Liver (tissue), 8 donors: ENCODE measurements at regions not wholly inside any gene's neighbourhood (a gene's known extent, or its start where the extent isn't known, plus 50 kb on each side); places are given as distances from the start of the nearest gene placed in this dataset.

Source experiments
- DNase-seq: peaks from one replicate; pipeline ENCODE4 v3.0.0-alpha.2; 2017; ENCODE audit warnings: low spot score
- H3K27ac ChIP-seq, 2 donors: one replicate each; pipeline ENCODE4 v1.7.0; 2013; ENCODE audit warnings: inconsistent platforms in 2 of 2, low read length in 2 of 2, control low read depth in 1 of 2, low read depth in 1 of 2, mild to moderate bottlenecking in 1 of 2
- H3K27me3 ChIP-seq, 4 donors: one replicate each; pipeline versions ENCODE4 v1.6.1 to v1.7.0; 2013; ENCODE audit warnings: low read length in 3 of 4, inconsistent platforms in 1 of 4, mild to moderate bottlenecking in 1 of 4, moderate library complexity in 1 of 4; ENCODE audit not compliant: control insufficient read depth in 4 of 4, insufficient read depth in 4 of 4
- H3K36me3 ChIP-seq, 4 donors: one replicate each; pipeline versions ENCODE4 v1.6.1 to v1.7.0; 2013; ENCODE audit warnings: low read length in 3 of 4, mild to moderate bottlenecking in 3 of 4, low read depth in 1 of 4, moderate library complexity in 1 of 4; ENCODE audit not compliant: control insufficient read depth in 4 of 4, insufficient read depth in 3 of 4
- H3K4me1 ChIP-seq, 4 donors: one replicate each; pipeline versions ENCODE4 v1.6.1 to v1.7.0; 2013; ENCODE audit warnings: low read length in 3 of 4, mild to moderate bottlenecking in 3 of 4, moderate library complexity in 1 of 4; ENCODE audit not compliant: control insufficient read depth in 4 of 4, insufficient read depth in 4 of 4
- H3K4me3 ChIP-seq, 3 donors: one replicate each; pipeline versions ENCODE4 v1.6.1 to v1.7.0; 2013; ENCODE audit warnings: low read length in 3 of 3, control low read depth in 1 of 3, low read depth in 1 of 3, mild to moderate bottlenecking in 1 of 3
- H3K9ac ChIP-seq, 2 donors: one replicate each; pipeline ENCODE4 v1.7.0; 2013; ENCODE audit warnings: low read length in 2 of 2, mild to moderate bottlenecking in 2 of 2, moderate library complexity in 2 of 2, control low read depth in 1 of 2, low read depth in 1 of 2
- H3K9me3 ChIP-seq, 4 donors: one replicate each; pipeline versions ENCODE4 v1.6.1 to v1.7.0; 2013; ENCODE audit warnings: low read length in 3 of 4; ENCODE audit not compliant: control insufficient read depth in 4 of 4
- CTCF ChIP-seq: fragments of 150-350 bp; IDR thresholded peaks from 2 replicates; pipeline ENCODE4 v1.5.1; 2017; ENCODE audit warnings: improper control_type of control experiment, low read depth, low read length; ENCODE audit not compliant: missing input control
- EGR1 ChIP-seq, 2 donors: IDR thresholded peaks; 2 replicates each; pipeline ENCODE4 v1.6.1; 2016 to 2018; ENCODE audit warnings: antibody characterized with exemption in 2 of 2, low read depth in 2 of 2
- FOXA2 ChIP-seq: IDR thresholded peaks from 2 replicates; pipeline ENCODE4 v1.6.1; 2016; ENCODE audit warnings: antibody characterized with exemption
- GABPA ChIP-seq, 2 donors: IDR thresholded peaks in 1 of 2; conservative IDR thresholded peaks in 1 of 2; 2 replicates each; pipeline ENCODE4 v1.6.1; 2016; ENCODE audit warnings: antibody characterized with exemption in 2 of 2, mild to moderate bottlenecking in 1 of 2, moderate library complexity in 1 of 2
- HNF4A ChIP-seq, 2 donors: conservative IDR thresholded peaks; 2 replicates each; pipeline ENCODE4 v1.6.1; 2016; ENCODE audit warnings: antibody characterized with exemption in 2 of 2, mild to moderate bottlenecking in 2 of 2
- HNF4G ChIP-seq: IDR thresholded peaks from 2 replicates; pipeline ENCODE4 v1.6.1; 2016; ENCODE audit warnings: antibody characterized with exemption
- JUND ChIP-seq, 2 donors: IDR thresholded peaks; 2 replicates each; pipeline ENCODE4 v1.6.1; 2016; ENCODE audit warnings: antibody characterized with exemption in 2 of 2
- NR2F2 ChIP-seq: IDR thresholded peaks from 2 replicates; pipeline ENCODE4 v1.6.1; 2016; ENCODE audit warnings: antibody characterized with exemption
- RAD21 ChIP-seq, 2 donors: IDR thresholded peaks; 2 replicates each; pipeline ENCODE4 v1.6.1; 2016; ENCODE audit warnings: antibody characterized with exemption in 2 of 2, mild to moderate bottlenecking in 2 of 2
- SP1 ChIP-seq: IDR thresholded peaks from 2 replicates; pipeline ENCODE4 v1.6.1; 2018; ENCODE audit warnings: antibody characterized with exemption, mild to moderate bottlenecking
- TAF1 ChIP-seq: conservative IDR thresholded peaks from 2 replicates; pipeline ENCODE4 v1.6.1; 2016; ENCODE audit warnings: antibody characterized with exemption, mild to moderate bottlenecking
- YY1 ChIP-seq: IDR thresholded peaks from 2 replicates; pipeline ENCODE4 v1.6.1; 2016; ENCODE audit warnings: antibody characterized with exemption, mild to moderate bottlenecking
- ZBTB33 ChIP-seq: IDR thresholded peaks from 2 replicates; pipeline ENCODE4 v1.6.1; 2016; ENCODE audit warnings: antibody characterized with exemption
- whole genome bisulfite sequencing: extraction: QIAGEN DNeasy Blood & Tissue Kit; methylation state at CpG from one replicate; pipeline ENCODE4 v1.1.7; 2013; 5-methylcytosine and 5-hydroxymethylcytosine counted together
- TF ChIP-seq, protein P1 (sequence below): IDR thresholded peaks from 2 replicates; pipeline ENCODE4 v1.6.1; 2016; ENCODE audit warnings: antibody characterized with exemption
- TF ChIP-seq, protein P2 (sequence below): IDR thresholded peaks from 2 replicates; pipeline ENCODE4 v1.6.1; 2016; ENCODE audit warnings: antibody characterized with exemption, mild to moderate bottlenecking
- TF ChIP-seq, protein P3 (sequence below): IDR thresholded peaks from 2 replicates; pipeline ENCODE4 v1.6.1; 2016; ENCODE audit warnings: antibody characterized with exemption
- donor health status: healthy.
- donor health status: healthy.
- donor health status: healthy.
- donor health status: healthy.
- donor health status: healthy.

GRCh38 chr21:21730512-21730911 lies 732.3 kb downstream of the NCAM2 start:
- Histone ChIP-seq H3K9me3 (peaks cover 0 to 7% (median 0%) of the 10 kb centered on the region in 4 donors), H3K36me3 (no peaks in the 10 kb centered on the region), H3K4me1 (no peaks in the 10 kb centered on the region), H3K27me3 (no peaks in the 10 kb centered on the region), H3K4me3 (no peak overlapping the region), H3K27ac (no peak overlapping the region), H3K9ac (no peak overlapping the region)
- no peak for DNase-seq
- 65% methylated on average over 5 of the region's 5 CpGs for WGBS
- no peak for TF ChIP-seq SP1
- TF ChIP-seq ZBTB33, result no peak
- no peak for TF ChIP-seq HNF4A (conservative IDR thresholded peaks at IDR 0.05)
- TF ChIP-seq RAD21 (IDR thresholded peaks at IDR 0.05), result no peak
- no peak for TF ChIP-seq GABPA (IDR thresholded peaks at IDR 0.05 in 1 of 2, conservative IDR thresholded peaks at IDR 0.05 in 1 of 2)
- TF ChIP-seq TAF1, result no peak
- TF ChIP-seq, protein P1, sequence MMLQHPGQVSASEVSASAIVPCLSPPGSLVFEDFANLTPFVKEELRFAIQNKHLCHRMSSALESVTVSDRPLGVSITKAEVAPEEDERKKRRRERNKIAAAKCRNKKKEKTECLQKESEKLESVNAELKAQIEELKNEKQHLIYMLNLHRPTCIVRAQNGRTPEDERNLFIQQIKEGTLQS, result no peak
- TF ChIP-seq EGR1 (IDR thresholded peaks at IDR 0.05; ENCODE audit: low read depth in 2 of 2), result no peak
- no peak for TF ChIP-seq YY1
- TF ChIP-seq, protein P2, sequence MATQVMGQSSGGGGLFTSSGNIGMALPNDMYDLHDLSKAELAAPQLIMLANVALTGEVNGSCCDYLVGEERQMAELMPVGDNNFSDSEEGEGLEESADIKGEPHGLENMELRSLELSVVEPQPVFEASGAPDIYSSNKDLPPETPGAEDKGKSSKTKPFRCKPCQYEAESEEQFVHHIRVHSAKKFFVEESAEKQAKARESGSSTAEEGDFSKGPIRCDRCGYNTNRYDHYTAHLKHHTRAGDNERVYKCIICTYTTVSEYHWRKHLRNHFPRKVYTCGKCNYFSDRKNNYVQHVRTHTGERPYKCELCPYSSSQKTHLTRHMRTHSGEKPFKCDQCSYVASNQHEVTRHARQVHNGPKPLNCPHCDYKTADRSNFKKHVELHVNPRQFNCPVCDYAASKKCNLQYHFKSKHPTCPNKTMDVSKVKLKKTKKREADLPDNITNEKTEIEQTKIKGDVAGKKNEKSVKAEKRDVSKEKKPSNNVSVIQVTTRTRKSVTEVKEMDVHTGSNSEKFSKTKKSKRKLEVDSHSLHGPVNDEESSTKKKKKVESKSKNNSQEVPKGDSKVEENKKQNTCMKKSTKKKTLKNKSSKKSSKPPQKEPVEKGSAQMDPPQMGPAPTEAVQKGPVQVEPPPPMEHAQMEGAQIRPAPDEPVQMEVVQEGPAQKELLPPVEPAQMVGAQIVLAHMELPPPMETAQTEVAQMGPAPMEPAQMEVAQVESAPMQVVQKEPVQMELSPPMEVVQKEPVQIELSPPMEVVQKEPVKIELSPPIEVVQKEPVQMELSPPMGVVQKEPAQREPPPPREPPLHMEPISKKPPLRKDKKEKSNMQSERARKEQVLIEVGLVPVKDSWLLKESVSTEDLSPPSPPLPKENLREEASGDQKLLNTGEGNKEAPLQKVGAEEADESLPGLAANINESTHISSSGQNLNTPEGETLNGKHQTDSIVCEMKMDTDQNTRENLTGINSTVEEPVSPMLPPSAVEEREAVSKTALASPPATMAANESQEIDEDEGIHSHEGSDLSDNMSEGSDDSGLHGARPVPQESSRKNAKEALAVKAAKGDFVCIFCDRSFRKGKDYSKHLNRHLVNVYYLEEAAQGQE, result no peak

- Histone ChIP-seq H3K36me3 (no peaks in the 10 kb centered on the region), H3K9ac (no peak overlapping the region), H3K4me3 (no peak overlapping the region), H3K9me3 (peaks cover 0 to 7% (median 0%) of the 10 kb centered on the region in 4 donors), H3K27ac (no peak overlapping the region), H3K4me1 (no peaks in the 10 kb centered on the region), H3K27me3 (no peaks in the 10 kb centered on the region)
- DNase-seq, result no peak
- TF ChIP-seq, protein P1, result no peak
- TF ChIP-seq HNF4A (conservative IDR thresholded peaks at IDR 0.05), result no peak
- no peak for TF ChIP-seq YY1
- 84% methylated on average over 6 of the region's 6 CpGs for WGBS
These were observed 733.4 kb downstream of the NCAM2 start for GRCh38 chr21:21731626-21732025.

GRCh38 chr21:21734088-21734487 lies 735.9 kb downstream of the NCAM2 start:
- Histone ChIP-seq H3K4me3 (no peak overlapping the region), H3K36me3 (no peaks in the 10 kb centered on the region), H3K27ac (no peak overlapping the region), H3K27me3 (no peaks in the 10 kb centered on the region), H3K4me1 (no peaks in the 10 kb centered on the region), H3K9me3 (peaks cover 0 to 7% (median 0%) of the 10 kb centered on the region in 4 donors), H3K9ac (no peak overlapping the region)
- TF ChIP-seq ZBTB33 (no peak), SP1 (no peak), NR2F2 (no peak), FOXA2 (no peak), RAD21 (IDR thresholded peaks at IDR 0.05) (no peak), YY1 (no peak), JUND (IDR thresholded peaks at IDR 0.05) (no peak), CTCF (no peak), HNF4G (no peak)
- TF ChIP-seq, protein P3, sequence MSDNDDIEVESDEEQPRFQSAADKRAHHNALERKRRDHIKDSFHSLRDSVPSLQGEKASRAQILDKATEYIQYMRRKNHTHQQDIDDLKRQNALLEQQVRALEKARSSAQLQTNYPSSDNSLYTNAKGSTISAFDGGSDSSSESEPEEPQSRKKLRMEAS, result no peak
- DNase-seq, result no peak
- 75% methylated on average over 1 of the region's 1 CpG for WGBS
